Keratinocyte (primary cell): ENCODE measurements at regions not wholly inside any gene's neighbourhood (a gene's known extent, or its start where the extent isn't known, plus 50 kb on each side); places are given as distances from the start of the nearest gene placed in this dataset.

Experiments used
- EZH2 ChIP-seq: IDR thresholded peaks from one replicate; pipeline ENCODE4 v1.6.1; 2012; ENCODE audit warnings: inconsistent platforms, mild to moderate bottlenecking, low read length, moderate library complexity
- TF ChIP-seq, protein P1 (sequence below), 3 experiments: IDR thresholded peaks in 1 of 3; conservative IDR thresholded peaks in 1 of 3; optimal IDR thresholded peaks in 1 of 3; 2 replicates in 2 of 3; 3 replicates in 1 of 3; pipeline versions ENCODE3 to v1.5.1; 2011; ENCODE audit warnings: low read length in 3 of 3, mild to moderate bottlenecking in 3 of 3, moderate library complexity in 2 of 3, control low read depth in 1 of 3, inconsistent platforms in 1 of 3; ENCODE audit not compliant: insufficient read depth in 2 of 3; ENCODE audit errors: extremely low read depth in 1 of 3

DNA sequence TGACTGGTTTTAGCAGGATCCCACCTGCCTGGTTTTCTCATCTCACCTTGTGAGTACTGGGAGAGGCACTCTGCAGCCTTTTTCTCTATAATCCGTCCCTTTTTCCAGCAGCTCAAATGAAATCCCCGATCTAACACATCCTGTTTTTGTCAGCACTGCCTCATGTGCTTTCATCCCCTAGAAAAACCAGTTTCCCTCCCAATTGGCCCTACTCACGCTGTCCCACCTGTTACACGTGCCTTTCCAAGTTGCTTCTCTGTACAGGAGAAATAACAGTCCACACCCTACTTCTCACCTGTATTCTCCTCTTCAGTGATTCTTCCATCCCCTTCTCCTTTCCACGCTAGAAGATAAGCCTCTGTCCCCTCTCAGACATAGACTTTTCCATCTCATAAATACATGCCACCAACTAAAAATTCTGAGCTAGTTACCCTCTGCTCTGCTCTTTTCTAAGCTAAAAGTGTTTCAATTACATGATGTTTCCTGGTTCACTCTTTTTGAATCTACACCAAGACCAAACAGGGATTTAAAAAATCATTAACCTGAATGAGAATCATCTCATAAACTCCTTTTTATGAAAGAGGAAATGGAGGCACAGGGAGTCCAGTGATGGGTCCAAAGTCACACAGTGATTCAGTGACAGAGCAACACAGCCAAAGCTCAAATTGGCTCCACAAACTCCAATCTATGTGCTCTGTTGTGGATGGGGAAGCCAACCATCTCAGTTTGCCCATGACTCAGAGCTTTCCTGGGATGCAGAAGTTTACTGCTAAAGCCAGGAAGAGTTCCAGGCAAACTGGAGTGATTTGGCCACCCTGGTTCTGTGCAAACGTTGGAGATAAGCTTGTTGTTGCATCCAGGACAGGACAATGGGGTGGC, 240.0 kb upstream of the TMEM132C start:
- TF ChIP-seq, protein P1, sequence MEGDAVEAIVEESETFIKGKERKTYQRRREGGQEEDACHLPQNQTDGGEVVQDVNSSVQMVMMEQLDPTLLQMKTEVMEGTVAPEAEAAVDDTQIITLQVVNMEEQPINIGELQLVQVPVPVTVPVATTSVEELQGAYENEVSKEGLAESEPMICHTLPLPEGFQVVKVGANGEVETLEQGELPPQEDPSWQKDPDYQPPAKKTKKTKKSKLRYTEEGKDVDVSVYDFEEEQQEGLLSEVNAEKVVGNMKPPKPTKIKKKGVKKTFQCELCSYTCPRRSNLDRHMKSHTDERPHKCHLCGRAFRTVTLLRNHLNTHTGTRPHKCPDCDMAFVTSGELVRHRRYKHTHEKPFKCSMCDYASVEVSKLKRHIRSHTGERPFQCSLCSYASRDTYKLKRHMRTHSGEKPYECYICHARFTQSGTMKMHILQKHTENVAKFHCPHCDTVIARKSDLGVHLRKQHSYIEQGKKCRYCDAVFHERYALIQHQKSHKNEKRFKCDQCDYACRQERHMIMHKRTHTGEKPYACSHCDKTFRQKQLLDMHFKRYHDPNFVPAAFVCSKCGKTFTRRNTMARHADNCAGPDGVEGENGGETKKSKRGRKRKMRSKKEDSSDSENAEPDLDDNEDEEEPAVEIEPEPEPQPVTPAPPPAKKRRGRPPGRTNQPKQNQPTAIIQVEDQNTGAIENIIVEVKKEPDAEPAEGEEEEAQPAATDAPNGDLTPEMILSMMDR (optimal IDR thresholded peaks at IDR 0.05 in 1 of 3, IDR thresholded peaks at IDR 0.05 in 1 of 3, conservative IDR thresholded peaks at IDR 0.05 in 1 of 3; ENCODE audit: extremely low read depth in 1 of 3, insufficient read depth in 2 of 3, low read length in 3 of 3), result no peak
- TF ChIP-seq EZH2, result no peak
